ENCODE measurements at regions not wholly inside any gene's neighbourhood (a gene's known extent, or its start where the extent isn't known, plus 50 kb on each side); places are given as distances from the start of the nearest gene placed in this dataset.
A peak's percentile ranks its signal among the peaks of the same experiment; 100 is the strongest.
"Not testable (repeated sequence)": the region's sequence is repeated elsewhere in the genome, so short reads cannot be mapped to it uniquely, and the experiment has no call there.

DNA sequence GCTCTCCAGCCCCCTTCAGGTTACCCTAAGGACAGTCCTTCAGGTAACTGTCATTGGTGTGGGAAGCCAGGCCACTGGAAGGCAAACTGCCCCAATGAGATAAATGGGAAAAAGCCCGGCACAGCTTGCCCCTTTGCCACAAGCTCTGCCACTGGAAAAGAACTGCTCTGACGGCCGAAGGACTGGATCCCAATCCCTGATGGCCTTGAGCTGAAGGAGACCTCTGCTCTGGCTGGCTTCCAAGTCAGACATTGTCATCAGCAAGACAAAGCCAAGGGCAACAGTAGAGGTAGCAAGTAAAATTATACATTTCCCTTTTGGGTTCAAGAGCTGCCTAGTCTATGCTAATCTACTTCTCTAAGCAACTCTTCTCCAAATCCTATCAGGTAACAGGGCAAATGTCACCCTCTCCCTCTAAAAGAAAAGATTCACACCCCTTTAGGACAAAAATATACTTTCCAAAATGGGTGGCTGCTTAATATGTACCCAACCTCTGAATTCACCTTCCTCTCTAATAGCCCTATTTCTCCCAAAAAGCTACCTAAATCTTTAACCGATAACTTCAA is 145.8 kb downstream of the ADSS2 start:
- Histone ChIP-seq H4K20me1 (ENCODE audit: low read depth) (no peaks in the 10 kb centered on the region), H3F3A (ENCODE audit: low read depth) (peaks cover 3% of the 10 kb centered on the region), H3K9ac (no peak overlapping the region), H3K4me2 (no peak overlapping the region), H3K27ac (no peak overlapping the region), H3K9me3 (ENCODE audit: low read depth) (peaks cover 18% of the 10 kb centered on the region), H2AFZ (replicated peaks) (no peak overlapping the region), H3K79me2 (ENCODE audit: low read depth) (no peaks in the 10 kb centered on the region), H3K36me3 (no peaks in the 10 kb centered on the region), H3K4me3 (no peak overlapping the region), H3K27me3 (no peaks in the 10 kb centered on the region), H3K4me1 (no peaks in the 10 kb centered on the region)
- no peak for DNase-seq (ENCODE audit: low spot score)
- H3K27ac Mint-ChIP-seq = no peak overlapping the region
- peaks cover 7% of the 10 kb centered on the region for H3K4me1 Mint-ChIP-seq
- peaks cover 21% of the 10 kb centered on the region for H3K9me3 Mint-ChIP-seq
- H3K36me3 Mint-ChIP-seq = no peaks in the 10 kb centered on the region
- TF ChIP-seq EZH2phosphoT487 (IDR thresholded peaks at IDR 0.05) = no peak
- H3K4me3 Mint-ChIP-seq = no peak overlapping the region
- H3K27me3 Mint-ChIP-seq (ENCODE audit: insufficient read depth, low read depth) = peaks cover 4% of the 10 kb centered on the region

DNA sequence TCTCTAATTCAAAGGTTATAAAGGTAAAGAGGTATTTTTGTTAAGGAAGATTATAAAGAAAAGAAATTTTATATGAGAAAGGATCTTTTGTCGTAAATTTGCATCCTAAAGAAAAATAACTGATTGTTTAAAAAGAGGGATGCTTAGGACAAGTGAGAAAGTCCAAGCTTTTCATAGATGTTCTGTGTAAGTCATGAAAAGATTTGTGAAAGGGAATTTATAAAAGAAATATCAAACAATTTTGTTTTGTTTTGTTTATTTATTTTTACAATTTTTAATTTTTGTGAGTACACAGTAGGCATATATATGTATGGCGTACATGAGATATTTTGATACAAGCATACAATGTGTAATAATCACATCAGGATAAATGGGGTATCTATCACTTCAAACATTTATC is 145.2 kb downstream of the ADSS2 start:
- no peak overlapping the region for H2AFZ ChIP-seq (replicated peaks)
- H3K27me3 ChIP-seq = no peaks in the 10 kb centered on the region
- Mint-ChIP-seq H3K27me3 (ENCODE audit: insufficient read depth, low read depth) (peaks cover 4% of the 10 kb centered on the region), H3K27ac (no peak overlapping the region), H3K9me3 (peaks cover 21% of the 10 kb centered on the region), H3K36me3 (no peaks in the 10 kb centered on the region), H3K4me3 (no peak overlapping the region), H3K4me1 (peaks cover 7% of the 10 kb centered on the region)
- no peak for DNase-seq (ENCODE audit: low spot score)
- no peak overlapping the region for H3K27ac ChIP-seq
- H3K79me2 ChIP-seq (ENCODE audit: low read depth) = no peaks in the 10 kb centered on the region
- H3K36me3 ChIP-seq = no peaks in the 10 kb centered on the region
- TF ChIP-seq, protein P1, sequence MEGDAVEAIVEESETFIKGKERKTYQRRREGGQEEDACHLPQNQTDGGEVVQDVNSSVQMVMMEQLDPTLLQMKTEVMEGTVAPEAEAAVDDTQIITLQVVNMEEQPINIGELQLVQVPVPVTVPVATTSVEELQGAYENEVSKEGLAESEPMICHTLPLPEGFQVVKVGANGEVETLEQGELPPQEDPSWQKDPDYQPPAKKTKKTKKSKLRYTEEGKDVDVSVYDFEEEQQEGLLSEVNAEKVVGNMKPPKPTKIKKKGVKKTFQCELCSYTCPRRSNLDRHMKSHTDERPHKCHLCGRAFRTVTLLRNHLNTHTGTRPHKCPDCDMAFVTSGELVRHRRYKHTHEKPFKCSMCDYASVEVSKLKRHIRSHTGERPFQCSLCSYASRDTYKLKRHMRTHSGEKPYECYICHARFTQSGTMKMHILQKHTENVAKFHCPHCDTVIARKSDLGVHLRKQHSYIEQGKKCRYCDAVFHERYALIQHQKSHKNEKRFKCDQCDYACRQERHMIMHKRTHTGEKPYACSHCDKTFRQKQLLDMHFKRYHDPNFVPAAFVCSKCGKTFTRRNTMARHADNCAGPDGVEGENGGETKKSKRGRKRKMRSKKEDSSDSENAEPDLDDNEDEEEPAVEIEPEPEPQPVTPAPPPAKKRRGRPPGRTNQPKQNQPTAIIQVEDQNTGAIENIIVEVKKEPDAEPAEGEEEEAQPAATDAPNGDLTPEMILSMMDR (IDR thresholded peaks at IDR 0.05) = no peak
- TF ChIP-seq EZH2phosphoT487 (IDR thresholded peaks at IDR 0.05) (no peak), EZH2 (IDR thresholded peaks at IDR 0.05) (no peak)
- no peak overlapping the region for H3K4me3 ChIP-seq
- no peaks in the 10 kb centered on the region for H4K20me1 ChIP-seq (ENCODE audit: low read depth)
- peaks cover 18% of the 10 kb centered on the region for H3K9me3 ChIP-seq (ENCODE audit: low read depth)
- H3K9ac ChIP-seq = no peak overlapping the region
- H3F3A ChIP-seq (ENCODE audit: low read depth) = no peaks in the 10 kb centered on the region
- H3K4me2 ChIP-seq = no peak overlapping the region
- H3K4me1 ChIP-seq = no peaks in the 10 kb centered on the region

DNA sequence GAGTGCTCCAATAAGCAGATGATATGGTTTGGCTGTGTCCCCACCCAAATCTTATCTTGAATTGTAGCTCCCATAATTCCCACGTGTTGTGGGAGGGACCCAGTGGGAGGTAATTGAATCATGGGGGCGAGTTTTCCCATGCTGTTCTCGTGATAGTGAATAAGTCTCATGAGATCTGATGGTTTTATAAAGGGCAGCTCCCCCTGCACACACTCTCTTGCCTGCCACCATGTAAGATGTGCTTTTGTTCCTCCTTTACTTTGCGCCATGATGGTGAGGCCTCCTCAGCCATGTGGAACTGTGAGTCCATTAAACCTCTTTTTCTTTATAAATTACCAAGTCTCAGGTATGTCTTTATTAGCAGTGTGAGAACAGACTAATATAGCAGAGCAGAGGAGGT is 142.5 kb downstream of the ADSS2 start:
- H3K9me3 Mint-ChIP-seq = peaks cover 21% of the 10 kb centered on the region
- H3K4me1 Mint-ChIP-seq; H3K27me3 Mint-ChIP-seq (ENCODE audit: insufficient read depth, low read depth); H3K4me1 ChIP-seq; H3K27ac ChIP-seq; H3K4me2 ChIP-seq; H3K4me3 ChIP-seq; H3K4me3 Mint-ChIP-seq; H3K79me2 ChIP-seq (ENCODE audit: low read depth); H3K36me3 ChIP-seq; H2AFZ ChIP-seq (replicated peaks); H3K27ac Mint-ChIP-seq; H3F3A ChIP-seq (ENCODE audit: low read depth); H3K27me3 ChIP-seq; H3K9ac ChIP-seq; H3K36me3 Mint-ChIP-seq; H4K20me1 ChIP-seq (ENCODE audit: low read depth); DNase-seq (ENCODE audit: low spot score): not testable (repeated sequence)
- H3K9me3 ChIP-seq (ENCODE audit: low read depth) = peaks cover 18% of the 10 kb centered on the region

DNA sequence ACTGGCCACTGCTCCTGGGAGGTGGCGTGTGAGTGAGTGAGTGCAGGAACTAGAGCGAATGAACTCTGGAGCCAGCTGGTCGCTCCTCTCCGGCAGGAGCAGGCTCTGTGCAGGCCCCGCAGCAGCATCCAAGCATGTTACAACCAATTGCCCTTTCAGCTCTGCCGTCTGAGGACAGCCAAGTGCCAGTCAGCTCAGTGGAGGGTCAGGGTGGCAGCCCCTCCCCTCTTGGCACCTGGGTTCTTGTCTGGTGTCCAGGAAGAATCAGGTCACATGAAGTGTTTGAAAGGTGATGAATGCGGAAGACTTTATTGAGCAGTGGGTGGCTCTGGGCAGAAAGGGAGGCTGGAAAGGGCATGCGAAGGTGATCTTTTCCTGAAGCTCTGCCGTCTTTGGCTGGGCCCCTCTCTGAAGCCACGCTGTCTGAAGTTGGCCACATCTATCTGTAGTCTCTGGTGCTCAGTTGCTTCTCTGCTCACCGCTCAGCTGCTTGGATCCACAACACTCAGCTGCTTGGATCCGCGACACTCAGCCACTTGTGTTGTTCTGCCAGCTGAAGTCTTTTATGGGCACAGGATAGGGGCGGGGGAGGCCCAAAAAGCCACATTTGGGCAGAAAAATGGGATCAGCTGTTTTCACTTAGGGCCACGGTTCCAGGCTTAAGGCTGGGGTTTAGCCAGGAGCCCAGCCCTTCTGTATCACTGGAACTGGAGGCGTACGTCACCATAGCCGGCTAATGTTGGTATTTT is 139.8 kb downstream of the ADSS2 start:
- Mint-ChIP-seq H3K27me3 (ENCODE audit: insufficient read depth, low read depth) (peaks cover 7% of the 10 kb centered on the region), H3K9me3 (peaks cover 16% of the 10 kb centered on the region), H3K4me1 (no peaks in the 10 kb centered on the region), H3K4me3 (no peak overlapping the region), H3K27ac (no peak overlapping the region), H3K36me3 (no peaks in the 10 kb centered on the region)
- DNase-seq (ENCODE audit: low spot score) = no peak
- H3K4me2 ChIP-seq = no peak overlapping the region
- H3K4me1 ChIP-seq = no peaks in the 10 kb centered on the region
- no peaks in the 10 kb centered on the region for H3F3A ChIP-seq (ENCODE audit: low read depth)
- H3K9me3 ChIP-seq (ENCODE audit: low read depth) = peaks cover 9% of the 10 kb centered on the region
- H4K20me1 ChIP-seq (ENCODE audit: low read depth) = no peaks in the 10 kb centered on the region
- TF ChIP-seq, protein P1 (IDR thresholded peaks at IDR 0.05) = no peak
- TF ChIP-seq EZH2phosphoT487 (IDR thresholded peaks at IDR 0.05) = no peak
- no peak for TF ChIP-seq EZH2 (IDR thresholded peaks at IDR 0.05)
- H3K79me2 ChIP-seq (ENCODE audit: low read depth) = no peaks in the 10 kb centered on the region
- no peak overlapping the region for H3K27ac ChIP-seq
- H3K4me3 ChIP-seq = no peak overlapping the region
- H3K9ac ChIP-seq = no peak overlapping the region
- no peaks in the 10 kb centered on the region for H3K36me3 ChIP-seq
- no peaks in the 10 kb centered on the region for H3K27me3 ChIP-seq
- H2AFZ ChIP-seq (replicated peaks) = peak overlapping the region; percentile 79

Data from neural progenitor cell (in vitro differentiated cells).